ENCODE measurements at regions not wholly inside any gene's neighbourhood (a gene's known extent, or its start where the extent isn't known, plus 50 kb on each side); places are given as distances from the start of the nearest gene placed in this dataset.

GRCh38 chr1:67590329-67590728 lies 94.7 kb upstream of the GADD45A start:
- TF ChIP-seq, protein P1, sequence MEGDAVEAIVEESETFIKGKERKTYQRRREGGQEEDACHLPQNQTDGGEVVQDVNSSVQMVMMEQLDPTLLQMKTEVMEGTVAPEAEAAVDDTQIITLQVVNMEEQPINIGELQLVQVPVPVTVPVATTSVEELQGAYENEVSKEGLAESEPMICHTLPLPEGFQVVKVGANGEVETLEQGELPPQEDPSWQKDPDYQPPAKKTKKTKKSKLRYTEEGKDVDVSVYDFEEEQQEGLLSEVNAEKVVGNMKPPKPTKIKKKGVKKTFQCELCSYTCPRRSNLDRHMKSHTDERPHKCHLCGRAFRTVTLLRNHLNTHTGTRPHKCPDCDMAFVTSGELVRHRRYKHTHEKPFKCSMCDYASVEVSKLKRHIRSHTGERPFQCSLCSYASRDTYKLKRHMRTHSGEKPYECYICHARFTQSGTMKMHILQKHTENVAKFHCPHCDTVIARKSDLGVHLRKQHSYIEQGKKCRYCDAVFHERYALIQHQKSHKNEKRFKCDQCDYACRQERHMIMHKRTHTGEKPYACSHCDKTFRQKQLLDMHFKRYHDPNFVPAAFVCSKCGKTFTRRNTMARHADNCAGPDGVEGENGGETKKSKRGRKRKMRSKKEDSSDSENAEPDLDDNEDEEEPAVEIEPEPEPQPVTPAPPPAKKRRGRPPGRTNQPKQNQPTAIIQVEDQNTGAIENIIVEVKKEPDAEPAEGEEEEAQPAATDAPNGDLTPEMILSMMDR (IDR thresholded peaks at IDR 0.05; ENCODE audit: control insufficient read depth, insufficient read depth, low read depth, low read length, missing control alignments) = no peak
- no peak for DNase-seq (ENCODE audit: low read depth)

DNA sequence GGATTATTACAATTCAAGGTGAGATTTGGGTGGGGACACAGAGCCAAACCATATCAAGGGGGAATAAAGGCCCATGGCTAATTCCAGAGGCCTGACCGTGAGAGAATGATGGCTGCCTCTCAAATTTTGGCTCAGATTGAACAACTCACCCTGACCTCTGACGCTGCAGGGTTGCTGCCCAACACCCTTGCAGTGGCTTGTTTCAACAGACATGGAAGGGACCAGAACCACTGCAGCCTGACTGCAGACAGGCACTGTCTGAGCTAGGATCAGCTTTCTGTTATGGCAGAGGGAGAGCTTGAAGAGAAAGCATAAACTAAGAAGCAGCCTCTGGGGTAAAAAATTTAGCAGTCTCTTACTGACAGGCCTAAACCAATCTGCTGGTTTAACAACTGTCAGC lies 90.2 kb upstream of the GADD45A start:
- TF ChIP-seq, protein P1 (IDR thresholded peaks at IDR 0.05; ENCODE audit: control insufficient read depth, insufficient read depth, low read depth, low read length, missing control alignments) = no peak
- H3K4me3 ChIP-seq (ENCODE audit: control insufficient read depth, low read depth, low read length) = no peak overlapping the region
- no peak for DNase-seq (ENCODE audit: low read depth)

More at GRCh38 chr1:67590329-67590728, 94.7 kb upstream of the GADD45A start:
- H3K4me3 ChIP-seq (ENCODE audit: control insufficient read depth, low read depth, low read length) = no peak overlapping the region

DNA sequence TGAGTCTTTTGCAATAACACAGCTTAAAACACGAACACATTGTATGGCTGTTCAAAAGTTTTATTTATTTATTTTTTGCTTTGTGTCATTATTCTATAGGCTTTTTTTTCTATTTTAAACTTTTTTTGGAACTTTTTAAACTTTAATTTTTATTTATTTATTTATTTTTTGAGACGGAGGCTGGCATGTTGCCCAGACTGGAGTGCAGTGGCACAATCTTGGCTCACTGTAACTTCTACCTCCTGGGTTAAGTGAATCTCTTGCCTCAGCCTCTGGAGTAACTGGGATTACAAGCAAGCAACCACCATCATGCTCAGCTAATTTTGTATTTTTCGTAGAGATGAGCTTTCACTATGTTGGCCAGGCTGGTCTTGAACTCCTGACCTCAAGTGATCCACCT lies 88.3 kb upstream of the GADD45A start:
- DNase-seq (ENCODE audit: low read depth) = no peak
- H3K4me3 ChIP-seq (ENCODE audit: control insufficient read depth, low read depth, low read length) = no peak overlapping the region
- TF ChIP-seq, protein P1 (IDR thresholded peaks at IDR 0.05; ENCODE audit: control insufficient read depth, insufficient read depth, low read depth, low read length, missing control alignments) = no peak

GRCh38 chr1:67597336-67597735 lies 87.7 kb upstream of the GADD45A start:
- TF ChIP-seq, protein P1 (IDR thresholded peaks at IDR 0.05; ENCODE audit: control insufficient read depth, insufficient read depth, low read depth, low read length, missing control alignments) = no peak
- DNase-seq (ENCODE audit: low read depth) = no peak
- H3K4me3 ChIP-seq (ENCODE audit: control insufficient read depth, low read depth, low read length) = no peak overlapping the region

DNA sequence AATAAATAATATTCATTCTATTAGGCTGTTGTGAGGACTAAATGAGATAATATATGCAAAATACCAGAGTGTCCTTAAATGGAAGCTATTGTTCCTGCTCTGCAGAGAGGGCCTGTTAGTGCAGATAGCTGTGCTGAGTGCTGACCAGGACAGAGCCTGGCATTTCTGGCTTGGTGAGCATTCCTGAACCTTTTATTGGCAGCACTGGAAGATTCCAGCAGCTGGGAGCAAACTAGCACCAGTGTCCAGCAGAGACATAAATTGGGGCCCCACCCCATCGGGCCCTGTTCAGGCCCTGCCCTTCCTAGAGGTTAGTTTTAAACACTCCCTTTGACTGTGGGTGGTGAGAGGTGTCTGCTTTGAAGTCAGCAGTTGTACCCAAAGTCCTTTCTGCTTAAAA lies 85.9 kb upstream of the GADD45A start:
- TF ChIP-seq, protein P1 (IDR thresholded peaks at IDR 0.05; ENCODE audit: control insufficient read depth, insufficient read depth, low read depth, low read length, missing control alignments) = no peak
- H3K4me3 ChIP-seq (ENCODE audit: control insufficient read depth, low read depth, low read length) = no peak overlapping the region
- no peak for DNase-seq (ENCODE audit: low read depth)

GRCh38 chr1:67601539-67601938 lies 83.5 kb upstream of the GADD45A start:
- TF ChIP-seq, protein P1 (IDR thresholded peaks at IDR 0.05; ENCODE audit: control insufficient read depth, insufficient read depth, low read depth, low read length, missing control alignments) = no peak
- H3K4me3 ChIP-seq (ENCODE audit: control insufficient read depth, low read depth, low read length) = no peak overlapping the region
- DNase-seq (ENCODE audit: low read depth) = no peak

DNA sequence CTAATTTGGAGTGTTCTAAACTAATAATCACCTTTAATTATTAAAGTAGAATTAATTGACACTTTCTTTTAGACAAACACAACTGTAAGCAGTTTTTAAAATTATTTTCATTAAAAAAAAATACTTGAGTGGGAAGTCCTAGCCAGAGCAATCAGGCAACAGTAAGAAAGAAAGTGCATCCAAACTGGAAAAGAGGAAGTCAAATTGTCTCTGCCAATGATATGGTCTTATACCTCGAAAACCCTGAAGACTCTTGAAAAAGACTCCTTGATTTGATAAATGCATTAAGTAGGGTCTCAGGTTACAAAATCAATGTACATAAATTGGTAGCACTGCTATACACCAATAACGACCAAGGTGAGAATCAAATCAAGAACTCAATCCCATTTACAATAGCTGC lies 83.0 kb upstream of the GADD45A start:
- TF ChIP-seq, protein P1 (IDR thresholded peaks at IDR 0.05; ENCODE audit: control insufficient read depth, insufficient read depth, low read depth, low read length, missing control alignments) = no peak
- H3K4me3 ChIP-seq (ENCODE audit: control insufficient read depth, low read depth, low read length) = no peak overlapping the region
- DNase-seq (ENCODE audit: low read depth) = no peak

Measured in AG09309 (cell line).